ENCODE measurements at regions not wholly inside any gene's neighbourhood (a gene's known extent, or its start where the extent isn't known, plus 50 kb on each side); places are given as distances from the start of the nearest gene placed in this dataset.

GRCh38 chr2:7292154-7292691 is 375.0 kb downstream of the RNF144A start:
- Histone ChIP-seq H3K9ac (no peak overlapping the region), H3K27me3 (ENCODE audit: control insufficient read depth, insufficient read depth, low read length) (no peaks in the 10 kb centered on the region), H3K4me1 (no peaks in the 10 kb centered on the region), H2AFZ (no peak overlapping the region), H3K27ac (no peak overlapping the region), H3K9me3 (ENCODE audit: control insufficient read depth, low read length) (no peaks in the 10 kb centered on the region), H3K4me2 (ENCODE audit: low read length) (no peak overlapping the region), H3K79me2 (no peaks in the 10 kb centered on the region), H3K4me3 (ENCODE audit: low read depth, low read length) (no peak overlapping the region), H3K36me3 (ENCODE audit: control insufficient read depth, insufficient read depth, low read length) (no peaks in the 10 kb centered on the region)
- TF ChIP-seq CTCF (IDR thresholded peaks at IDR 0.05): no peak

GRCh38 chr2:7309582-7309981 is 392.4 kb downstream of the RNF144A start:
- no peaks in the 10 kb centered on the region for H3K27me3 ChIP-seq (ENCODE audit: control insufficient read depth, insufficient read depth, low read length)
- H3K27ac ChIP-seq: no peak overlapping the region
- no peaks in the 10 kb centered on the region for H3K9me3 ChIP-seq (ENCODE audit: control insufficient read depth, low read length)
- no peaks in the 10 kb centered on the region for H3K79me2 ChIP-seq
- H3K4me3 ChIP-seq (ENCODE audit: low read depth, low read length): no peak overlapping the region
- no peak overlapping the region for H3K9ac ChIP-seq
- no peak for TF ChIP-seq CTCF (IDR thresholded peaks at IDR 0.05)
- H3K4me1 ChIP-seq: no peaks in the 10 kb centered on the region
- no peak overlapping the region for H2AFZ ChIP-seq
- H3K36me3 ChIP-seq (ENCODE audit: control insufficient read depth, insufficient read depth, low read length): no peaks in the 10 kb centered on the region
- no peak overlapping the region for H3K4me2 ChIP-seq (ENCODE audit: low read length)

GRCh38 chr2:7324706-7325105 is 407.5 kb downstream of the RNF144A start:
- H3K36me3 ChIP-seq (ENCODE audit: control insufficient read depth, insufficient read depth, low read length): no peaks in the 10 kb centered on the region
- H2AFZ ChIP-seq: no peak overlapping the region
- no peak for TF ChIP-seq CTCF (IDR thresholded peaks at IDR 0.05)
- no peak overlapping the region for H3K4me3 ChIP-seq (ENCODE audit: low read depth, low read length)
- no peaks in the 10 kb centered on the region for H3K79me2 ChIP-seq
- no peak overlapping the region for H3K9ac ChIP-seq
- no peaks in the 10 kb centered on the region for H3K4me1 ChIP-seq
- H3K4me2 ChIP-seq (ENCODE audit: low read length): no peak overlapping the region
- H3K27ac ChIP-seq: no peak overlapping the region
- H3K9me3 ChIP-seq (ENCODE audit: control insufficient read depth, low read length): no peaks in the 10 kb centered on the region
- H3K27me3 ChIP-seq (ENCODE audit: control insufficient read depth, insufficient read depth, low read length): no peaks in the 10 kb centered on the region

GRCh38 chr2:7325186-7325585 is 408.0 kb downstream of the RNF144A start:
- no peak overlapping the region for H3K9ac ChIP-seq

More at GRCh38 chr2:7325186-7325585, 408.0 kb downstream of the RNF144A start:
- H3K27ac ChIP-seq: no peak overlapping the region
- no peaks in the 10 kb centered on the region for H3K9me3 ChIP-seq (ENCODE audit: control insufficient read depth, low read length)
- no peak for TF ChIP-seq CTCF (IDR thresholded peaks at IDR 0.05)
- no peak overlapping the region for H3K4me2 ChIP-seq (ENCODE audit: low read length)
- no peak overlapping the region for H2AFZ ChIP-seq
- no peak overlapping the region for H3K4me3 ChIP-seq (ENCODE audit: low read depth, low read length)
- H3K36me3 ChIP-seq (ENCODE audit: control insufficient read depth, insufficient read depth, low read length): no peaks in the 10 kb centered on the region
- H3K27me3 ChIP-seq (ENCODE audit: control insufficient read depth, insufficient read depth, low read length): no peaks in the 10 kb centered on the region
- H3K4me1 ChIP-seq: no peaks in the 10 kb centered on the region
- no peaks in the 10 kb centered on the region for H3K79me2 ChIP-seq

Measured in parathyroid adenoma (tissue), 2 donors.